Lower leg skin (tissue), 4 donors: ENCODE measurements at regions not wholly inside any gene's neighbourhood (a gene's known extent, or its start where the extent isn't known, plus 50 kb on each side); places are given as distances from the start of the nearest gene placed in this dataset.

ENCODE experiments used
- DNase-seq, 2 donors: peaks; one replicate each; pipeline ENCODE4 v3.0.0-alpha.2; 2019; ENCODE audit warnings: low spot score in 2 of 2
- H3K4me3 ChIP-seq: fragments of 200-600 bp; sonication (generic); 2 replicates; pipeline ENCODE4 v1.5.1; 2017; ENCODE audit warnings: mild to moderate bottlenecking, low read depth; ENCODE audit not compliant: poor library complexity, severe bottlenecking
- POLR2A ChIP-seq, 2 donors: fragments of 450-650 bp; IDR thresholded peaks; one replicate each; pipeline ENCODE4 v1.6.1; 2016 to 2017; ENCODE audit warnings: antibody characterized with exemption in 2 of 2, mild to moderate bottlenecking in 1 of 2, moderate library complexity in 1 of 2
- WGBS, 2 donors: methylation state at CpG; one replicate each; pipeline ENCODE4 v1.1.5; 2018; 5-methylcytosine and 5-hydroxymethylcytosine counted together
- intact Hi-C: fragments of 100-400 bp; cut with DNase I; formaldehyde crosslinking; loops from one replicate; pipeline ENCODE4 v1.15.0; 2023; ENCODE audit warnings: low total_unique reads
- TF ChIP-seq, protein P1 (sequence below), 3 donors: fragments of 450-650 bp; IDR thresholded peaks; one replicate each; pipeline ENCODE4 v1.5.1; 2016; ENCODE audit warnings: antibody characterized with exemption in 3 of 3, mild to moderate bottlenecking in 3 of 3, moderate library complexity in 2 of 3

DNA sequence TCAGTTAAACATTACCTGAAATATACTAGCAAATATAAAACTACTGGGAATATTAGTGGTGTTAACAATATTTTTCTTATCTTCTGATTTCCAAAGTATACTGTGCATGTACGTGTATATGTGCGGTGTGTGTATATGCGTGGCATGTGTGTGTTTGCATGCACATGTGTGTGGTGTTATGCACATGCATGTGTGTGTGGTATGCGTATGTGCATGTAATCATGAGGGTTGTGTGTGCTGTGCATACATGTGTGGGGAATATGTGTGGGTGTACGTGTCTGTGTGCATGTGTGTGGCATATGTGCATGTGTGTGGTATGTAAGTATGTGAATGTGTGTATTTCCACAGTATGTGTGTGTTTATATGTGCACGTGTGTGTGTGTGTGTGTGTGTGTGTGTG, 640.2 kb downstream of the TSN start:
- intact Hi-C loops: no loop called here
- WGBS, 2 donors: 84 to 90% methylated on average over 6 of the region's 6 CpGs
- TF ChIP-seq, protein P1, sequence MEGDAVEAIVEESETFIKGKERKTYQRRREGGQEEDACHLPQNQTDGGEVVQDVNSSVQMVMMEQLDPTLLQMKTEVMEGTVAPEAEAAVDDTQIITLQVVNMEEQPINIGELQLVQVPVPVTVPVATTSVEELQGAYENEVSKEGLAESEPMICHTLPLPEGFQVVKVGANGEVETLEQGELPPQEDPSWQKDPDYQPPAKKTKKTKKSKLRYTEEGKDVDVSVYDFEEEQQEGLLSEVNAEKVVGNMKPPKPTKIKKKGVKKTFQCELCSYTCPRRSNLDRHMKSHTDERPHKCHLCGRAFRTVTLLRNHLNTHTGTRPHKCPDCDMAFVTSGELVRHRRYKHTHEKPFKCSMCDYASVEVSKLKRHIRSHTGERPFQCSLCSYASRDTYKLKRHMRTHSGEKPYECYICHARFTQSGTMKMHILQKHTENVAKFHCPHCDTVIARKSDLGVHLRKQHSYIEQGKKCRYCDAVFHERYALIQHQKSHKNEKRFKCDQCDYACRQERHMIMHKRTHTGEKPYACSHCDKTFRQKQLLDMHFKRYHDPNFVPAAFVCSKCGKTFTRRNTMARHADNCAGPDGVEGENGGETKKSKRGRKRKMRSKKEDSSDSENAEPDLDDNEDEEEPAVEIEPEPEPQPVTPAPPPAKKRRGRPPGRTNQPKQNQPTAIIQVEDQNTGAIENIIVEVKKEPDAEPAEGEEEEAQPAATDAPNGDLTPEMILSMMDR (IDR thresholded peaks at IDR 0.05): no peak
- TF ChIP-seq POLR2A (IDR thresholded peaks at IDR 0.05): no peak
- no peak for DNase-seq
- H3K4me3 ChIP-seq: no peak overlapping the region

DNA sequence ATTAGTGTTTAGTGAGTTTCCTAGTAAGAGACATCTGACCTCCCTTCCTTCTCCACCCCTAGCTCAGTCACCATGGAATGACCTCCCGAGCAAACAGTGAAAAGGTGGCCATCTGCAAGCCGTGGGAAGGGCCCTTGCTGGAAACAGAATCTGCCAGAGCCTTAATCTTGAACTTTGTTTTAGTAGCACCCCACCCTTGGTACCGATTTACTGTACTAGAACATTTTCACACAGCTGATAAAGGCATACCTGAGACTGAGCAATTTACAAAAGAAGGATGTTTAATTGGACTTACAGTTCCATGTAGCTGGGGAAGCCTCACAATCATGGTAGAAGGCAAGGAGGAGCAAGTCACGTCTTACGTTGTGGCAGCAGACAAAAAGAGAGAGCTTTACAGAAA, 655.8 kb downstream of the TSN start:
- intact Hi-C loops: no loop called here

DNA sequence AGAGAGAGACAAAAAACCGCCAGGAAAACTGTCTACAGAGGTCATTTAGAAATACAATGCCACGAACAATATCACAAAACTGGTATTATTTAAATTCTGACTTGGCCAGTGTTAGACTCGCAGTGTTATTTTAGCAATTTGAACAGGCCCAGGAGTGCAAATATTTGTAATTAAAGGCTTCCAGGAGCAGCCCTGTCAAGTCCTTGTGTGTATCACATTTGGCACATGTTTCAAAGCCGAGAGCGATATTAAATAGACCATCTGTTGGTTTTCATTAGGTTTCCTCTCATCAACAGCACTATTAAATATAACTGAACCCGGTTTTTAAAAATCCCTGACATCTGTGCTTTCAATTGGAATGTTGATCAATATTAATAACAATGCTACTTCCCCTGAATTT, 656.9 kb downstream of the TSN start:
- TF ChIP-seq, protein P1 (IDR thresholded peaks at IDR 0.05): no peak
- no peak for TF ChIP-seq POLR2A (IDR thresholded peaks at IDR 0.05)
- H3K4me3 ChIP-seq: no peak overlapping the region
- WGBS, 2 donors: 66 to 73% methylated on average over 6 of the region's 6 CpGs
- no peak for DNase-seq
- intact Hi-C loops: no loop called here

More for the DNA sequence above, 655.8 kb downstream of the TSN start:
- TF ChIP-seq, protein P1 (IDR thresholded peaks at IDR 0.05): no peak
- no peak for TF ChIP-seq POLR2A (IDR thresholded peaks at IDR 0.05)
- 71 to 77% methylated on average over 5 of the region's 5 CpGs for WGBS, 2 donors
- no peak overlapping the region for H3K4me3 ChIP-seq
- DNase-seq: no peak

DNA sequence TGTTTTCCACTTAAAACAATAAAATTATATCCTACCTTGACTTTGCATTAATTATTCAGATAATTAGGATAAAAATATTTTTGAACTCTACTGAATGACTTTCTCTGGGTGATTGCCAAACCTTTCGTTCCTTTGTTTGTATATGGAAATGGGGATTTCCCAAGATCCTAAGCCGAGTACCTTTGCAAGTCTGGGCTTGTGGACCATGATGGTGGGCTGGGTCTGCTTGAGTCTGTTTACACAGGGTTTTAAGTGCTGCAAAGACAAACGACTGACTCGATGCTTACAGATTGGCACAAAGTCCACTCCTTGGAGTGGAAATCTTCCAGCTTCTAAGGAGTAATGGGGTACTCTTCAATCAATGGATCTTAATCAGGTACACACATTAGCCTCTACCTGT, 659.5 kb downstream of the TSN start:
- DNase-seq: no peak
- H3K4me3 ChIP-seq: no peak overlapping the region
- TF ChIP-seq, protein P1 (IDR thresholded peaks at IDR 0.05): no peak
- no peak for TF ChIP-seq POLR2A (IDR thresholded peaks at IDR 0.05)
- WGBS, 2 donors: 39 to 51% methylated on average over 4 of the region's 4 CpGs
- intact Hi-C loops: no loop called here

DNA sequence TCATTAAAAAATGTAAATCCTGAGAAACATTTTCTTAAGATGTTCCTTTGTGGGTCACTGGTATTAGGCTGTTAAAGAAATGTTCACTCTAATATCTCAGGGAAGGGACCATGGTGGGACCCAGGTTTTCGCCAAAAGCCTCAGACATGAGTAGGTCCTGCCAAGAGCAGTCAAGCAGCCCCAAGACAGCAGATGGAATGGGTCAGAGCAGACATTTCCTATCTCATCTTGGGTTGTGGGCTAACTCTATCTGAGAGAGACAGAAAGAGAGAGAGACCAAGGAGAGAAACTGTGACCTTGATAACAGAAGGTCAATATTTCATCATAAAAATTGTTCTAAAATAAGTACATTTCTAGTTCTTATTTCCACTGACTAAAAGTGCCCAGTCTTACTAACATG, 661.7 kb downstream of the TSN start:
- intact Hi-C loops: no loop called here
- TF ChIP-seq, protein P1 (IDR thresholded peaks at IDR 0.05): no peak
- no peak for TF ChIP-seq POLR2A (IDR thresholded peaks at IDR 0.05)
- DNase-seq: no peak
- no peak overlapping the region for H3K4me3 ChIP-seq
- 91 to 96% methylated on average over 1 of the region's 1 CpG for WGBS, 2 donors

DNA sequence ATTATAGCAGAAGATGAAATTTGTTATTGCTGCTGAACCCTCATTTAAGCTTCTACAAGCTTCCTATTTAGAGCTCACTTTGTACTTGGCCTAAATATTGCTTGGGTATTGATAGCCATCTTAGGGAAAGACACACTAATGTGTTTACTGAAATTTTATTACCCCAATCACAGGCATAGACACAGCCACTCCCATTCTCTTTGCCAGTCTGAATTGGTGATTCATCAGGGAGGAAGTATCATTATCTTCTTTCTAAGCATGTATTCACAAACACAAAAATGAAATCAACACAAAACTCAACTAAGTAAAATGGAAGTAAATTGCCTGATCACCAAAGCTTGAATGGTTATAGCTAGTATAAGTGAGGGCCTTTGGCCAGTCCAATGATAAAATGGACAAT, 666.3 kb downstream of the TSN start:
- no peak for DNase-seq
- TF ChIP-seq, protein P1 (IDR thresholded peaks at IDR 0.05): no peak
- TF ChIP-seq POLR2A (IDR thresholded peaks at IDR 0.05): no peak
- intact Hi-C loops: no loop called here

More for the DNA sequence above, 666.3 kb downstream of the TSN start:
- no peak overlapping the region for H3K4me3 ChIP-seq
